K562 (cell line): ENCODE measurements at regions not wholly inside any gene's neighbourhood (a gene's known extent, or its start where the extent isn't known, plus 50 kb on each side); places are given as distances from the start of the nearest gene placed in this dataset.

ENCODE experiments used
- ATAC-seq: fragments of 200-7000 bp; cut with Tn5 transposase; 3 replicates; pipeline ENCODE4 v1.9.1; 2020; ENCODE audit warnings: moderate library complexity
- BruUV-seq: library from RNA; stranded (reverse); fragments of 400-500 nt; replicated peaks from 2 replicates; lab custom pipeline; 2021; lab: Mats Ljungman, UMichigan
- CTCF ChIA-PET: fragments of 300-600 bp; formaldehyde crosslinking; extraction: SDS; loops from one replicate; lab custom pipeline; 2021; ENCODE audit warnings: low intra/inter-chr PET ratio; lab: Yijun Ruan, JAX
- POLR2A ChIA-PET: fragments of 300-600, 350-650 bp; sonication (Branson Sonifier 250); formaldehyde crosslinking; extraction: SDS; loops from one replicate; lab custom pipeline; 2021; ENCODE audit warnings: antibody characterized with exemption, inconsistent platforms; lab: Yijun Ruan, JAX
- DNase-seq, 4 experiments: peaks; one replicate each; pipeline versions ENCODE4 v3.0.0 to v3.0.0-alpha.2; 2011 to 2018; ENCODE audit warnings: low spot score in 3 of 4, mixed read lengths in 3 of 4; ENCODE audit errors: extremely low read depth in 1 of 4
- FAIRE-seq: peaks from 2 replicates; lab custom pipeline; 2011; peaks lifted over from hg19 to GRCh38; lab: Jason Lieb, UNC
- H2AFZ ChIP-seq: 2 replicates; pipeline ENCODE4 v1.6.0; 2011; ENCODE audit warnings: low read depth, low read length, control low read depth, inconsistent platforms
- H3K27ac ChIP-seq: fragments of 200-600 bp; 3 replicates; pipeline ENCODE4 v1.8.0; 2011; ENCODE audit warnings: low read depth, mild to moderate bottlenecking, control low read depth, inconsistent platforms, low read length, moderate library complexity, mixed read lengths; ENCODE audit errors: extremely low read depth
- H3K27me3 ChIP-seq, 2 experiments: fragments of 300-600 bp in 1 of 2; 2 replicates in 1 of 2; 3 replicates in 1 of 2; pipeline versions ENCODE4 v1.6.0 to v1.8.0; 2011; ENCODE audit warnings: inconsistent platforms in 2 of 2, low read length in 2 of 2, mild to moderate bottlenecking in 1 of 2, mixed read lengths in 1 of 2, moderate library complexity in 1 of 2; ENCODE audit not compliant: control insufficient read depth in 2 of 2, insufficient read depth in 2 of 2
- H3K36me3 ChIP-seq: fragments of 300-600 bp; 3 replicates; pipeline ENCODE4 v1.8.0; 2011; ENCODE audit warnings: mild to moderate bottlenecking, low read length, inconsistent platforms; ENCODE audit not compliant: control insufficient read depth, insufficient read depth
- H3K4me1 ChIP-seq, 2 experiments: fragments of 200-600 bp in 1 of 2; replicated peaks in 1 of 2; 2 replicates in 1 of 2; 3 replicates in 1 of 2; pipeline versions ENCODE4 v1.5.1 to v1.8.0; 2011; ENCODE audit warnings: inconsistent platforms in 2 of 2, low read length in 2 of 2, mild to moderate bottlenecking in 1 of 2, mixed read lengths in 1 of 2, moderate library complexity in 1 of 2; ENCODE audit not compliant: control insufficient read depth in 2 of 2, insufficient read depth in 2 of 2
- H3K4me2 ChIP-seq: 2 replicates; pipeline ENCODE4 v1.6.1; 2011; ENCODE audit warnings: low read length, control low read depth, inconsistent platforms, mixed read lengths; ENCODE audit not compliant: insufficient read depth
- H3K4me3 ChIP-seq: fragments of 200-600 bp; sonication (generic), shearing (Covaris generic); 2 replicates; pipeline ENCODE4 v1.5.1; 2016; ENCODE audit warnings: control low read depth, inconsistent platforms
- H3K79me2 ChIP-seq: fragments of 200-600 bp; 3 replicates; pipeline ENCODE4 v1.8.0; 2011; ENCODE audit warnings: low read length, inconsistent platforms; ENCODE audit not compliant: control insufficient read depth, insufficient read depth
- H3K9ac ChIP-seq, 2 experiments: 2 replicates each; pipeline versions ENCODE4 v1.6.0 to v1.6.1; 2011; ENCODE audit warnings: low read depth in 2 of 2, low read length in 2 of 2, control low read depth in 1 of 2, inconsistent platforms in 1 of 2, mild to moderate bottlenecking in 1 of 2, mixed read lengths in 1 of 2; ENCODE audit not compliant: insufficient read depth in 1 of 2
- H3K9me1 ChIP-seq: one replicate; pipeline ENCODE4 v1.6.0; 2011; ENCODE audit warnings: inconsistent platforms, mild to moderate bottlenecking, low read length, moderate library complexity; ENCODE audit not compliant: control insufficient read depth, insufficient read depth
- H3K9me3 ChIP-seq: replicated peaks from 2 replicates; pipeline ENCODE4 v1.5.1; 2011; ENCODE audit warnings: low read depth, low read length, inconsistent platforms; ENCODE audit not compliant: control insufficient read depth, insufficient read depth
- H4K20me1 ChIP-seq: replicated peaks from 2 replicates; pipeline ENCODE4 v1.6.1; 2011; ENCODE audit warnings: low read length, inconsistent platforms, mixed read lengths; ENCODE audit not compliant: control insufficient read depth, insufficient read depth
- BRF1 ChIP-seq: IDR thresholded peaks from 3 replicates; pipeline ENCODE4 v1.6.1; 2011; ENCODE audit warnings: borderline replicate concordance, mild to moderate bottlenecking; ENCODE audit not compliant: insufficient read length; ENCODE audit errors: extremely low read depth
- POLR2H ChIP-seq: IDR thresholded peaks from 2 replicates; pipeline ENCODE4 v1.6.1; 2016; ENCODE audit warnings: missing genetic modification characterization, low read depth, mild to moderate bottlenecking, control low read depth, missing compliant biosample characterization, moderate library complexity
- U2AF2 ChIP-seq: fragments of 200-400 bp; formaldehyde crosslinking; optimal IDR thresholded peaks from 2 replicates; pipeline ENCODE3; 2017; ENCODE audit warnings: low read depth, mild to moderate bottlenecking, low read length
- WGBS: fragments of 100-300 bp; shearing (Covaris generic); methylation state at CpG from one replicate; pipeline ENCODE4 v1.1.6; 2016; ENCODE audit warnings: low coverage, mixed read lengths; ENCODE audit not compliant: insufficient coverage; ENCODE audit errors: missing lambda C conversion rate; 5-methylcytosine and 5-hydroxymethylcytosine counted together
- in situ Hi-C: fragments of 300-500 bp; cut with MboI; formaldehyde crosslinking; loops from 4 replicates; pipeline ENCODE4 v1.15.0; 2018; ENCODE audit warnings: inconsistent platforms, mixed read lengths
- intact Hi-C: fragments of 100-400 bp; cut with micrococcal nuclease; formaldehyde crosslinking; loops from 2 replicates; pipeline ENCODE4 v1.14.2; 2022
- TF ChIP-seq, protein P1 (sequence below): fragments of 200-600 bp; sonication (generic); IDR thresholded peaks from one replicate; pipeline ENCODE4 v1.6.1; 2012; ENCODE audit warnings: mild to moderate bottlenecking, low read depth, low read length, inconsistent platforms

DNA sequence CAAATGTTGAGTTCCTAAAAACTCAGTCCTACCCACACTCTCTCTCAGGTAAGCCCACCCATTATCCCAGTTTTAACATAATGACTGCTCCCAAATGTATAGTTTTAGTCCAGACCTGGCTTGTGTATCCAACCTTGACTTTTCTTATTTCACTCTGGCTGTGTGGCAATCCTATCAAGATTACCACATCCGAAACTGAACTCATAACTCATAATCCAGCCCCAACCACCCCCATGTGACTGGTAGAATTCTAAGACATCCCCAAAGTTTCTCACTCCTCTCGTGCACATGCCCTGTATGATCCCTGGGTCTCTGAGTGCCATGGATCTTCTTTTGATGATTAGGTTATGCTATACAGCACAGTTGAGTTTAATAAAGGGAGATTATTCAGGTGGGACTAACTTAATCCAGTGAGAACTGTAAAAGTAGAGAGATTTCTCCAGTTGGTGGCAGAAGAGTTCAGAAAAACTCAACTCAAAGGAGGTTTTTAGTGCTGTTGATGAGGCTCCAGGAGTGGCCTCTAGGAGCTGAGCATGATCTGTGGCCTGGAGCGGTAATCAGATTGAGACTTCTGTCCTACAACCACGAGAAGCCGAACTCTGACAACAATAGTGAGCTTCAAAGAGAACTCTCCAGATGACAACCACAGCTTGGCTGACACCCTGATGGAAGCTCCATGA, 413.4 kb downstream of the ZNF536 start:
- H3K9ac ChIP-seq = no peak overlapping the region
- ChIA-PET POLR2A (interaction anchor here (0.6 kb wide), 1 partner anchor 815 kb away, joined by 3 read pairs; no protein-coding TSS in a partner anchor), CTCF (interaction anchor here (0.6 to 1.9 kb wide), 2 partner anchors 18 to 1439 kb away, joined by 4 to 11 read pairs; no protein-coding TSS in a partner anchor)

More for the DNA sequence above, 413.4 kb downstream of the ZNF536 start:
- WGBS = 2% methylated on average over 5 of the region's 5 CpGs
- H3K36me3 ChIP-seq = no peaks in the 10 kb centered on the region
- no peak overlapping the region for H2AFZ ChIP-seq
- no peaks in the 10 kb centered on the region for H3K9me1 ChIP-seq
- H3K4me1 ChIP-seq = no peaks in the 10 kb centered on the region
- TF ChIP-seq, protein P1, sequence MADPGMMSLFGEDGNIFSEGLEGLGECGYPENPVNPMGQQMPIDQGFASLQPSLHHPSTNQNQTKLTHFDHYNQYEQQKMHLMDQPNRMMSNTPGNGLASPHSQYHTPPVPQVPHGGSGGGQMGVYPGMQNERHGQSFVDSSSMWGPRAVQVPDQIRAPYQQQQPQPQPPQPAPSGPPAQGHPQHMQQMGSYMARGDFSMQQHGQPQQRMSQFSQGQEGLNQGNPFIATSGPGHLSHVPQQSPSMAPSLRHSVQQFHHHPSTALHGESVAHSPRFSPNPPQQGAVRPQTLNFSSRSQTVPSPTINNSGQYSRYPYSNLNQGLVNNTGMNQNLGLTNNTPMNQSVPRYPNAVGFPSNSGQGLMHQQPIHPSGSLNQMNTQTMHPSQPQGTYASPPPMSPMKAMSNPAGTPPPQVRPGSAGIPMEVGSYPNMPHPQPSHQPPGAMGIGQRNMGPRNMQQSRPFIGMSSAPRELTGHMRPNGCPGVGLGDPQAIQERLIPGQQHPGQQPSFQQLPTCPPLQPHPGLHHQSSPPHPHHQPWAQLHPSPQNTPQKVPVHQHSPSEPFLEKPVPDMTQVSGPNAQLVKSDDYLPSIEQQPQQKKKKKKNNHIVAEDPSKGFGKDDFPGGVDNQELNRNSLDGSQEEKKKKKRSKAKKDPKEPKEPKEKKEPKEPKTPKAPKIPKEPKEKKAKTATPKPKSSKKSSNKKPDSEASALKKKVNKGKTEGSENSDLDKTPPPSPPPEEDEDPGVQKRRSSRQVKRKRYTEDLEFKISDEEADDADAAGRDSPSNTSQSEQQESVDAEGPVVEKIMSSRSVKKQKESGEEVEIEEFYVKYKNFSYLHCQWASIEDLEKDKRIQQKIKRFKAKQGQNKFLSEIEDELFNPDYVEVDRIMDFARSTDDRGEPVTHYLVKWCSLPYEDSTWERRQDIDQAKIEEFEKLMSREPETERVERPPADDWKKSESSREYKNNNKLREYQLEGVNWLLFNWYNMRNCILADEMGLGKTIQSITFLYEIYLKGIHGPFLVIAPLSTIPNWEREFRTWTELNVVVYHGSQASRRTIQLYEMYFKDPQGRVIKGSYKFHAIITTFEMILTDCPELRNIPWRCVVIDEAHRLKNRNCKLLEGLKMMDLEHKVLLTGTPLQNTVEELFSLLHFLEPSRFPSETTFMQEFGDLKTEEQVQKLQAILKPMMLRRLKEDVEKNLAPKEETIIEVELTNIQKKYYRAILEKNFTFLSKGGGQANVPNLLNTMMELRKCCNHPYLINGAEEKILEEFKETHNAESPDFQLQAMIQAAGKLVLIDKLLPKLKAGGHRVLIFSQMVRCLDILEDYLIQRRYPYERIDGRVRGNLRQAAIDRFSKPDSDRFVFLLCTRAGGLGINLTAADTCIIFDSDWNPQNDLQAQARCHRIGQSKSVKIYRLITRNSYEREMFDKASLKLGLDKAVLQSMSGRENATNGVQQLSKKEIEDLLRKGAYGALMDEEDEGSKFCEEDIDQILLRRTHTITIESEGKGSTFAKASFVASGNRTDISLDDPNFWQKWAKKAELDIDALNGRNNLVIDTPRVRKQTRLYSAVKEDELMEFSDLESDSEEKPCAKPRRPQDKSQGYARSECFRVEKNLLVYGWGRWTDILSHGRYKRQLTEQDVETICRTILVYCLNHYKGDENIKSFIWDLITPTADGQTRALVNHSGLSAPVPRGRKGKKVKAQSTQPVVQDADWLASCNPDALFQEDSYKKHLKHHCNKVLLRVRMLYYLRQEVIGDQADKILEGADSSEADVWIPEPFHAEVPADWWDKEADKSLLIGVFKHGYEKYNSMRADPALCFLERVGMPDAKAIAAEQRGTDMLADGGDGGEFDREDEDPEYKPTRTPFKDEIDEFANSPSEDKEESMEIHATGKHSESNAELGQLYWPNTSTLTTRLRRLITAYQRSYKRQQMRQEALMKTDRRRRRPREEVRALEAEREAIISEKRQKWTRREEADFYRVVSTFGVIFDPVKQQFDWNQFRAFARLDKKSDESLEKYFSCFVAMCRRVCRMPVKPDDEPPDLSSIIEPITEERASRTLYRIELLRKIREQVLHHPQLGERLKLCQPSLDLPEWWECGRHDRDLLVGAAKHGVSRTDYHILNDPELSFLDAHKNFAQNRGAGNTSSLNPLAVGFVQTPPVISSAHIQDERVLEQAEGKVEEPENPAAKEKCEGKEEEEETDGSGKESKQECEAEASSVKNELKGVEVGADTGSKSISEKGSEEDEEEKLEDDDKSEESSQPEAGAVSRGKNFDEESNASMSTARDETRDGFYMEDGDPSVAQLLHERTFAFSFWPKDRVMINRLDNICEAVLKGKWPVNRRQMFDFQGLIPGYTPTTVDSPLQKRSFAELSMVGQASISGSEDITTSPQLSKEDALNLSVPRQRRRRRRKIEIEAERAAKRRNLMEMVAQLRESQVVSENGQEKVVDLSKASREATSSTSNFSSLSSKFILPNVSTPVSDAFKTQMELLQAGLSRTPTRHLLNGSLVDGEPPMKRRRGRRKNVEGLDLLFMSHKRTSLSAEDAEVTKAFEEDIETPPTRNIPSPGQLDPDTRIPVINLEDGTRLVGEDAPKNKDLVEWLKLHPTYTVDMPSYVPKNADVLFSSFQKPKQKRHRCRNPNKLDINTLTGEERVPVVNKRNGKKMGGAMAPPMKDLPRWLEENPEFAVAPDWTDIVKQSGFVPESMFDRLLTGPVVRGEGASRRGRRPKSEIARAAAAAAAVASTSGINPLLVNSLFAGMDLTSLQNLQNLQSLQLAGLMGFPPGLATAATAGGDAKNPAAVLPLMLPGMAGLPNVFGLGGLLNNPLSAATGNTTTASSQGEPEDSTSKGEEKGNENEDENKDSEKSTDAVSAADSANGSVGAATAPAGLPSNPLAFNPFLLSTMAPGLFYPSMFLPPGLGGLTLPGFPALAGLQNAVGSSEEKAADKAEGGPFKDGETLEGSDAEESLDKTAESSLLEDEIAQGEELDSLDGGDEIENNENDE = no peak
- TF ChIP-seq POLR2H (tag) (no peak), U2AF2 (no peak), BRF1 (no peak)
- no peak for ATAC-seq
- intact Hi-C loops = no loop called here
- H3K4me2 ChIP-seq = no peak overlapping the region
- FAIRE-seq = no peak
- H3K27me3 ChIP-seq = no peaks in the 10 kb centered on the region
- no peak overlapping the region for H3K27ac ChIP-seq
- in situ Hi-C loops = no loop called here
- H3K79me2 ChIP-seq = no peaks in the 10 kb centered on the region
- no peaks in the 10 kb centered on the region for H3K9me3 ChIP-seq
- no TSS peak for BruUV-seq
- H3K4me3 ChIP-seq = no peak overlapping the region
- DNase-seq = no peak
- H4K20me1 ChIP-seq = no peaks in the 10 kb centered on the region
